Activated CD4-positive, alpha-beta T cell treated with anti-CD3 and anti-CD28 coated beads for 4 hours (primary cell): ENCODE measurements at regions not wholly inside any gene's neighbourhood (a gene's known extent, or its start where the extent isn't known, plus 50 kb on each side); places are given as distances from the start of the nearest gene placed in this dataset.

Experiments
- DNase-seq, 2 donors: peaks; one replicate each; pipeline ENCODE4 v3.0.0-alpha.2; 2020

- DNase-seq = no peak
Observed at GRCh38 chr20:52768694-52769093, 203.5 kb upstream of the TSHZ2 start.

- no peak for DNase-seq
Observed at GRCh38 chr20:52766645-52767435, 205.3 kb upstream of the TSHZ2 start.

GRCh38 chr20:52763321-52763853 lies 208.8 kb upstream of the TSHZ2 start:
- no peak for DNase-seq

- DNase-seq = no peak
Observed at GRCh38 chr20:52761867-52762266, 210.3 kb upstream of the TSHZ2 start.

GRCh38 chr20:52760791-52761190 lies 211.4 kb upstream of the TSHZ2 start:
- DNase-seq = no peak

GRCh38 chr20:52757411-52757810 lies 214.7 kb upstream of the TSHZ2 start:
- no peak for DNase-seq

- DNase-seq = no peak
Observed at GRCh38 chr20:52755744-52756143, 216.4 kb upstream of the TSHZ2 start.

GRCh38 chr20:52754366-52754765 lies 217.8 kb upstream of the TSHZ2 start:
- no peak for DNase-seq

GRCh38 chr20:52752023-52752422 lies 220.1 kb upstream of the TSHZ2 start:
- DNase-seq = no peak

- no peak for DNase-seq
Observed at GRCh38 chr20:52751571-52751970, 220.6 kb upstream of the TSHZ2 start.

- DNase-seq = no peak
Observed at GRCh38 chr20:52749938-52750337, 222.2 kb upstream of the TSHZ2 start.

- no peak for DNase-seq
Observed at GRCh38 chr20:52748990-52749389, 223.2 kb upstream of the TSHZ2 start.

- no peak for DNase-seq
Observed at GRCh38 chr20:52748285-52748932, 223.7 kb upstream of the TSHZ2 start.

- no peak for DNase-seq
Observed at GRCh38 chr20:52747845-52748284, 224.3 kb upstream of the TSHZ2 start.

GRCh38 chr20:52746770-52747169 lies 225.4 kb upstream of the TSHZ2 start:
- no peak for DNase-seq

GRCh38 chr20:52746190-52746589 lies 226.0 kb upstream of the TSHZ2 start:
- no peak for DNase-seq

GRCh38 chr20:52744441-52744840 lies 227.7 kb upstream of the TSHZ2 start:
- DNase-seq = no peak

- DNase-seq = no peak
Observed at GRCh38 chr20:52738081-52738480, 234.1 kb upstream of the TSHZ2 start.

GRCh38 chr20:52736507-52736906 lies 235.7 kb upstream of the TSHZ2 start:
- no peak for DNase-seq

- DNase-seq = no peak
Observed at GRCh38 chr20:52731093-52731492, 241.1 kb upstream of the TSHZ2 start.

- no peak for DNase-seq
Observed at GRCh38 chr20:52727740-52728456, 244.3 kb upstream of the TSHZ2 start.

GRCh38 chr20:52724541-52724940 lies 247.6 kb upstream of the TSHZ2 start:
- DNase-seq = no peak

- DNase-seq = no peak
Observed at GRCh38 chr20:52722926-52723688, 249.1 kb upstream of the TSHZ2 start.
